ENCODE measurements at regions not wholly inside any gene's neighbourhood (a gene's known extent, or its start where the extent isn't known, plus 50 kb on each side); places are given as distances from the start of the nearest gene placed in this dataset.

DNA sequence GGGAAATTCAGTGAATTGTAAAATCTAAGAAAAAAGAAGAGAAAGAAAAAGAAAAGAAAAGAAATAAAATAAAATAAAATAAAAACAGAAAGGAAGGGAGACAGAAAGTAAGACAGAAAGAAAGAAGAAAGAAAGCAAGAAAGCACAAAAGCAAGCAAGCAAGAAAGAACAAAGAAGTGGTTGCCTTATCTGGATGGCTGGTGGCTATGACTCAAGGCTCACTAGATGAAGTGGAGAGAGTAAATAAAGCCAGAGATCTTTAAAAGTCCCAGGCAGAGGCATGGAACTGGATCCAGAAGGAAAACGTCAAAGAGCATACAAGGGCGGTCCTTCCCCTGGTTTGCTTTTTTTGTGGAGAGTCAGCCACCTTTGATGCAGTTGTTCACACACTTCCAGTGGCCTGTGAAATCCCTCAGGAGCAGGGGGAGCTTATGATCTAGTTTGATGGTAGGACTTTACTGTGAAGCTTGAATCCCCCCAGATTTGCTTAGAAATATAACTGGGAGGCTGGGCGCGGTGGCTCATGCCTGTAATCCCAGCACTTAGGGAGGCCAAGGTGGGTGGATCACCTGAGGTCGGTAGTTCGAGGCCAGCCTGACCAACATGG lies 176.7 kb upstream of the HMHB1 start:
- TF ChIP-seq TARDBP (IDR thresholded peaks at IDR 0.05), result no peak
- TF ChIP-seq ZNF384 (IDR thresholded peaks at IDR 0.05), result no peak
- TF ChIP-seq ELF4 (IDR thresholded peaks at IDR 0.05), result no peak
- TF ChIP-seq BHLHE40 (IDR thresholded peaks at IDR 0.05; ENCODE audit: borderline replicate concordance), result no peak
- TF ChIP-seq FOXK2 (IDR thresholded peaks at IDR 0.05), result no peak
- TF ChIP-seq SUZ12 (IDR thresholded peaks at IDR 0.05), result no peak
- no peak for TF ChIP-seq FOXM1 (IDR thresholded peaks at IDR 0.05; ENCODE audit: borderline replicate concordance)
